MM.1S (cell line): ENCODE measurements at regions not wholly inside any gene's neighbourhood (a gene's known extent, or its start where the extent isn't known, plus 50 kb on each side); places are given as distances from the start of the nearest gene placed in this dataset.

Experiments
- DNase-seq: peaks from one replicate; pipeline ENCODE4 v3.0.0-alpha.2; 2015
- H2AFZ ChIP-seq: fragments of 300-600 bp; sonication (generic); 2 replicates; pipeline ENCODE4 v1.6.0; 2016; ENCODE audit warnings: antibody characterized with exemption, low read length
- H3F3A ChIP-seq: fragments of 300-600 bp; sonication (generic); 2 replicates; pipeline ENCODE4 v1.6.1; 2016; ENCODE audit warnings: mild to moderate bottlenecking, antibody characterized with exemption, low read length, moderate library complexity, mixed read lengths; ENCODE audit not compliant: insufficient read depth
- H3K27ac ChIP-seq: fragments of 300-600 bp; sonication (generic); 2 replicates; pipeline ENCODE4 v1.5.1; 2016; ENCODE audit warnings: mild to moderate bottlenecking, low read length
- H3K27me3 ChIP-seq: fragments of 300-600 bp; sonication (generic); replicated peaks from 2 replicates; pipeline ENCODE4 v1.6.0; 2016; ENCODE audit warnings: low read length; ENCODE audit not compliant: insufficient read depth
- H3K36me3 ChIP-seq: fragments of 300-600 bp; sonication (generic); replicated peaks from 2 replicates; pipeline ENCODE4 v1.6.1; 2016; ENCODE audit warnings: mild to moderate bottlenecking, low read length, mixed read lengths; ENCODE audit not compliant: insufficient read depth
- H3K4me1 ChIP-seq: fragments of 300-600 bp; sonication (generic); 2 replicates; pipeline ENCODE4 v1.6.1; 2016; ENCODE audit warnings: low read length, mixed read lengths
- H3K4me2 ChIP-seq: fragments of 300-600 bp; sonication (generic); 2 replicates; pipeline ENCODE4 v1.6.0; 2016; ENCODE audit warnings: low read depth, low read length
- H3K4me3 ChIP-seq: fragments of 300-600 bp; sonication (generic); 2 replicates; pipeline ENCODE4 v1.5.1; 2016; ENCODE audit warnings: low read length, mixed read lengths
- H3K79me2 ChIP-seq: fragments of 300-600 bp; sonication (generic); 2 replicates; pipeline ENCODE4 v1.6.1; 2016; ENCODE audit warnings: mixed run types, low read length, mixed read lengths
- H3K9ac ChIP-seq: fragments of 300-600 bp; sonication (generic); 2 replicates; pipeline ENCODE4 v1.6.1; 2016; ENCODE audit warnings: low read length, mixed read lengths
- H3K9me2 ChIP-seq: fragments of 300-600 bp; sonication (generic); replicated peaks from 2 replicates; pipeline ENCODE4 v1.6.1; 2016; ENCODE audit warnings: mild to moderate bottlenecking, low read length, mixed read lengths; ENCODE audit not compliant: insufficient read depth
- H3K9me3 ChIP-seq: fragments of 300-600 bp; sonication (generic); replicated peaks from 2 replicates; pipeline ENCODE4 v1.6.1; 2016; ENCODE audit warnings: mild to moderate bottlenecking, low read length, mixed read lengths; ENCODE audit not compliant: insufficient read depth
- H4K20me1 ChIP-seq: fragments of 300-600 bp; sonication (generic); 2 replicates; pipeline ENCODE4 v1.6.1; 2016; ENCODE audit warnings: mild to moderate bottlenecking, low read length, moderate library complexity, mixed read lengths; ENCODE audit not compliant: insufficient read depth
- EZH2 ChIP-seq: fragments of 300-600 bp; sonication (generic); optimal IDR thresholded peaks from 2 replicates; pipeline ENCODE3; 2017; ENCODE audit warnings: low read depth, mild to moderate bottlenecking, antibody characterized with exemption, low read length, mixed read lengths
- EZH2phosphoT487 ChIP-seq: fragments of 300-600 bp; sonication (generic); IDR thresholded peaks from 2 replicates; pipeline ENCODE4 v1.6.1; 2018; ENCODE audit warnings: antibody characterized with exemption, low read length
- TF ChIP-seq, protein P1 (sequence below): fragments of 300-600 bp; sonication (generic); IDR thresholded peaks from 2 replicates; pipeline ENCODE4 v1.5.1; 2016; ENCODE audit warnings: antibody characterized with exemption, low read length, mixed read lengths

DNA sequence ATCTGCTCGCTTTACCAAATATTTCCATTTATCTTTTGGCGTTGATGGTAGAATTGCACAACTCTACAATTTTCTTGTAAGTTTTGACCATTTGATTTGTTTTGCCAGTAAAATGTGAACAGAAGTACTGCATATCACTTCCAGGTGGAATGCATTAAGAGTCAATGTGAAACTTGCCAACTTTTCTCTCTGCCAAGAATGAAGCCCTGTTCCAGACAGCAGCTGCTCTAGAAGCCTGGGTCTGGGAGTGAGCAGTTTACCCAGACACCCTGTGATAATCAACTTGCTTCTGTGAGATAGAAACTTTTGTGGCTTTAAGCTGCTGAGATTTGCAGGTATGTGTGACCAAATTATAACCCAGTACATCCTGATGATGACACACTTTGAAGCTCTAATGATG lies 115.9 kb upstream of the SYT4 start:
- no peaks in the 10 kb centered on the region for H4K20me1 ChIP-seq
- no peak overlapping the region for H3K4me3 ChIP-seq
- H3K36me3 ChIP-seq: no peaks in the 10 kb centered on the region
- DNase-seq: peak; percentile 12
- H3F3A ChIP-seq: no peaks in the 10 kb centered on the region
- no peaks in the 10 kb centered on the region for H3K79me2 ChIP-seq
- H3K4me1 ChIP-seq: 0 out of 2 replicates have a peak, but pooled peaks cover 3% of the 10 kb centered on the region
- no peak overlapping the region for H3K9ac ChIP-seq
- H3K9me3 ChIP-seq: no peaks in the 10 kb centered on the region
- H3K27me3 ChIP-seq: no peaks in the 10 kb centered on the region
- H3K9me2 ChIP-seq: no peaks in the 10 kb centered on the region
- no peak overlapping the region for H3K4me2 ChIP-seq
- H2AFZ ChIP-seq: no peak overlapping the region
- no peak overlapping the region for H3K27ac ChIP-seq
- TF ChIP-seq EZH2 (no peak), EZH2phosphoT487 (no peak)
- TF ChIP-seq, protein P1, sequence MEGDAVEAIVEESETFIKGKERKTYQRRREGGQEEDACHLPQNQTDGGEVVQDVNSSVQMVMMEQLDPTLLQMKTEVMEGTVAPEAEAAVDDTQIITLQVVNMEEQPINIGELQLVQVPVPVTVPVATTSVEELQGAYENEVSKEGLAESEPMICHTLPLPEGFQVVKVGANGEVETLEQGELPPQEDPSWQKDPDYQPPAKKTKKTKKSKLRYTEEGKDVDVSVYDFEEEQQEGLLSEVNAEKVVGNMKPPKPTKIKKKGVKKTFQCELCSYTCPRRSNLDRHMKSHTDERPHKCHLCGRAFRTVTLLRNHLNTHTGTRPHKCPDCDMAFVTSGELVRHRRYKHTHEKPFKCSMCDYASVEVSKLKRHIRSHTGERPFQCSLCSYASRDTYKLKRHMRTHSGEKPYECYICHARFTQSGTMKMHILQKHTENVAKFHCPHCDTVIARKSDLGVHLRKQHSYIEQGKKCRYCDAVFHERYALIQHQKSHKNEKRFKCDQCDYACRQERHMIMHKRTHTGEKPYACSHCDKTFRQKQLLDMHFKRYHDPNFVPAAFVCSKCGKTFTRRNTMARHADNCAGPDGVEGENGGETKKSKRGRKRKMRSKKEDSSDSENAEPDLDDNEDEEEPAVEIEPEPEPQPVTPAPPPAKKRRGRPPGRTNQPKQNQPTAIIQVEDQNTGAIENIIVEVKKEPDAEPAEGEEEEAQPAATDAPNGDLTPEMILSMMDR: no peak

DNA sequence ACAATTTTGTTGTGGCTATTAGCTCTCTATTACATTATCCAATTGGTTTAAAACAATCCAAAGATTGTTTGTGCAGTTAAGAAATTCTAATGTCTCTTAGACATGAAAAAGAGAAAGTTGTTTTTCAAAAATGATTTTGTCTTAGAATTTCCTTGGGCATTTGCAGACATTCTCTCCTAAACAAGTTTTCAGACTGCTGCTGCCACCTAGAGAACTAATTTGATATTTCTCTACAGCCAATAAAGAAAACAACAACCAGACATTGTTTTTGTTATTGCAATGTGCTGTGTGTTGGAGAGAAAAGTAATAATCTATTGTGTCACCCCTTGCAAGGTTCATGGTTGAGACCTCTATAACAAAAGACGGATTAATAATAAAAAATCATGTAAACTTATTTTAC lies 119.0 kb upstream of the SYT4 start:
- Histone ChIP-seq H3F3A (no peaks in the 10 kb centered on the region), H3K36me3 (no peaks in the 10 kb centered on the region), H3K4me3 (no peak overlapping the region), H3K79me2 (no peaks in the 10 kb centered on the region), H3K27me3 (no peaks in the 10 kb centered on the region), H3K9me2 (no peaks in the 10 kb centered on the region), H4K20me1 (no peaks in the 10 kb centered on the region), H3K9me3 (no peaks in the 10 kb centered on the region), H3K4me2 (no peak overlapping the region), H3K4me1 (no peaks in the 10 kb centered on the region), H2AFZ (no peak overlapping the region), H3K27ac (no peak overlapping the region), H3K9ac (no peak overlapping the region)
- DNase-seq: peak; percentile 36
- TF ChIP-seq, protein P1: peak; percentile 47
- TF ChIP-seq EZH2 (no peak), EZH2phosphoT487 (no peak)

DNA sequence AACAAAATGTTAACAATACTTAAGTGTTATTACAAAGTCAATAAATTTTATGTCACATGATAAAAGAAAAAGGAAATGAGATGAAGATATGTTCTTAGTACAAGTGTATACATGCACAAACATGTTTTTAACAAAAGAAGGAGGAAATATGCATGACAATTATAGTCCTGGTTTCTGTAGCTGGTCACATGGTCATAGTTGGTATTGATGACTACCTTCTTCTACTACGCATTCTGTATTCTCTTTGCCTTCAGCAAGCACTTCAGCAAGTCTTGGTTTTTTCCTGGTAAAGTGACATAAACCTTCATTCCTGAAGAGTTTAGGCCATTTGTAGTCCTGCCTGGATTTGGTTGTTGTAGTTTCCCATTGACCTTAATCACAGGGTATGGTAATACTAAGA lies 121.3 kb upstream of the SYT4 start:
- TF ChIP-seq, protein P1: no peak
- no peak for TF ChIP-seq EZH2phosphoT487
- no peak for TF ChIP-seq EZH2
- no peak for DNase-seq

More for the DNA sequence above, 121.3 kb upstream of the SYT4 start:
- Histone ChIP-seq H3F3A (no peaks in the 10 kb centered on the region), H3K4me1 (no peaks in the 10 kb centered on the region), H3K27ac (no peak overlapping the region), H4K20me1 (no peaks in the 10 kb centered on the region), H3K4me3 (no peak overlapping the region), H3K9me2 (no peaks in the 10 kb centered on the region), H3K4me2 (no peak overlapping the region), H2AFZ (no peak overlapping the region), H3K79me2 (no peaks in the 10 kb centered on the region), H3K36me3 (no peaks in the 10 kb centered on the region), H3K27me3 (no peaks in the 10 kb centered on the region), H3K9ac (no peak overlapping the region), H3K9me3 (no peaks in the 10 kb centered on the region)
